ENCODE measurements at regions not wholly inside any gene's neighbourhood (a gene's known extent, or its start where the extent isn't known, plus 50 kb on each side); places are given as distances from the start of the nearest gene placed in this dataset.

GRCh38 chr12:19998411-19998810, 369.9 kb upstream of the PDE3A start:
- TF ChIP-seq CTCF (IDR thresholded peaks at IDR 0.05; ENCODE audit: low read depth, low read length) = no peak
- no peak for TF ChIP-seq EZH2phosphoT487 (IDR thresholded peaks at IDR 0.05; ENCODE audit: low read depth)

All from OCI-LY3 (cell line).